BLaER1 (cell line): ENCODE measurements at regions not wholly inside any gene's neighbourhood (a gene's known extent, or its start where the extent isn't known, plus 50 kb on each side); places are given as distances from the start of the nearest gene placed in this dataset.
"Not testable (repeated sequence)": the region's sequence is repeated elsewhere in the genome, so short reads cannot be mapped to it uniquely, and the experiment has no call there.

Experiments used
- H3K27ac ChIP-seq: shearing (Covaris generic); formaldehyde crosslinking; 2 replicates; pipeline ENCODE4 v1.8.1; 2022
- H3K27me3 ChIP-seq: shearing (Covaris generic); formaldehyde crosslinking; 2 replicates; pipeline ENCODE4 v1.8.1; 2022
- H3K36me3 ChIP-seq: shearing (Covaris generic); formaldehyde crosslinking; 2 replicates; pipeline ENCODE4 v1.8.1; 2022
- H3K4me1 ChIP-seq: shearing (Covaris generic); formaldehyde crosslinking; 2 replicates; pipeline ENCODE4 v1.8.1; 2022
- H3K4me2 ChIP-seq: shearing (Covaris generic); formaldehyde crosslinking; 2 replicates; pipeline ENCODE4 v1.8.1; 2022
- H3K4me3 ChIP-seq: shearing (Covaris generic); formaldehyde crosslinking; 2 replicates; pipeline ENCODE4 v1.8.1; 2022
- H3K9ac ChIP-seq: shearing (Covaris generic); formaldehyde crosslinking; 2 replicates; pipeline ENCODE4 v1.8.1; 2022
- H3K9me3 ChIP-seq: shearing (Covaris generic); formaldehyde crosslinking; 2 replicates; pipeline ENCODE4 v1.8.1; 2022
- H4K20me1 ChIP-seq: shearing (Covaris generic); formaldehyde crosslinking; 2 replicates; pipeline ENCODE4 v1.8.1; 2022
- Cebpa-rat ChIP-seq: shearing (Covaris generic); IDR thresholded peaks from 2 replicates; pipeline ENCODE4 v1.8.1; 2022

GRCh38 chr2:184031402-184032147, 566.8 kb upstream of the ZNF804A start:
- no peak overlapping the region for H3K27ac ChIP-seq

GRCh38 chr2:184032983-184033382, 565.3 kb upstream of the ZNF804A start:
- Histone ChIP-seq H3K9ac (no peak overlapping the region), H3K27me3 (no peaks in the 10 kb centered on the region), H4K20me1 (no peaks in the 10 kb centered on the region), H3K4me3 (no peak overlapping the region), H3K27ac (no peak overlapping the region), H3K9me3 (no peaks in the 10 kb centered on the region), H3K36me3 (no peaks in the 10 kb centered on the region), H3K4me1 (no peaks in the 10 kb centered on the region), H3K4me2 (no peak overlapping the region)
- TF ChIP-seq Cebpa-rat, result no peak

More at GRCh38 chr2:184031402-184032147, 566.8 kb upstream of the ZNF804A start:
- Histone ChIP-seq H3K4me1 (no peaks in the 10 kb centered on the region), H3K4me3 (no peak overlapping the region), H3K4me2 (no peak overlapping the region), H3K9me3 (no peaks in the 10 kb centered on the region), H3K36me3 (no peaks in the 10 kb centered on the region), H3K9ac (no peak overlapping the region), H4K20me1 (no peaks in the 10 kb centered on the region), H3K27me3 (no peaks in the 10 kb centered on the region)
- TF ChIP-seq Cebpa-rat, result no peak

- no peak overlapping the region for H3K27ac ChIP-seq
- no peak overlapping the region for H3K4me3 ChIP-seq
- H3K4me1 ChIP-seq, result no peaks in the 10 kb centered on the region
- H3K4me2 ChIP-seq, result no peak overlapping the region
- no peaks in the 10 kb centered on the region for H3K36me3 ChIP-seq
- H3K9ac ChIP-seq, result no peak overlapping the region
- H3K27me3 ChIP-seq, result no peaks in the 10 kb centered on the region
- no peak for TF ChIP-seq Cebpa-rat
- no peaks in the 10 kb centered on the region for H3K9me3 ChIP-seq
- H4K20me1 ChIP-seq, result no peaks in the 10 kb centered on the region
Observed at GRCh38 chr2:184037273-184037672, 561.1 kb upstream of the ZNF804A start.

GRCh38 chr2:184039493-184039892, 558.8 kb upstream of the ZNF804A start:
- Histone ChIP-seq H3K27ac (no peak overlapping the region), H3K27me3 (no peaks in the 10 kb centered on the region), H4K20me1 (no peaks in the 10 kb centered on the region), H3K9ac (no peak overlapping the region), H3K9me3 (no peaks in the 10 kb centered on the region), H3K36me3 (no peaks in the 10 kb centered on the region), H3K4me3 (no peak overlapping the region), H3K4me2 (no peak overlapping the region), H3K4me1 (no peaks in the 10 kb centered on the region)
- TF ChIP-seq Cebpa-rat, result no peak

- Histone ChIP-seq H3K4me3 (no peak overlapping the region), H3K27me3 (no peaks in the 10 kb centered on the region), H4K20me1 (no peaks in the 10 kb centered on the region), H3K27ac (no peak overlapping the region), H3K9ac (no peak overlapping the region), H3K4me1 (no peaks in the 10 kb centered on the region), H3K36me3 (no peaks in the 10 kb centered on the region), H3K4me2 (no peak overlapping the region), H3K9me3 (no peaks in the 10 kb centered on the region)
- no peak for TF ChIP-seq Cebpa-rat
Observed at GRCh38 chr2:184040230-184040629, 558.1 kb upstream of the ZNF804A start.

- no peak overlapping the region for H3K9ac ChIP-seq
- H3K4me2 ChIP-seq, result no peak overlapping the region
- H3K4me3 ChIP-seq, result no peak overlapping the region
- no peaks in the 10 kb centered on the region for H3K27me3 ChIP-seq
- H3K9me3 ChIP-seq, result no peaks in the 10 kb centered on the region
- H3K4me1 ChIP-seq, result no peaks in the 10 kb centered on the region
- H3K36me3 ChIP-seq, result no peaks in the 10 kb centered on the region
- H3K27ac ChIP-seq, result no peak overlapping the region
- no peaks in the 10 kb centered on the region for H4K20me1 ChIP-seq
- TF ChIP-seq Cebpa-rat, result no peak
Observed at GRCh38 chr2:184041077-184041476, 557.3 kb upstream of the ZNF804A start.

- Histone ChIP-seq H3K27ac (no peak overlapping the region), H3K4me3 (no peak overlapping the region), H3K36me3 (no peaks in the 10 kb centered on the region), H3K27me3 (no peaks in the 10 kb centered on the region), H3K4me1 (no peaks in the 10 kb centered on the region), H3K4me2 (no peak overlapping the region), H3K9me3 (no peaks in the 10 kb centered on the region), H3K9ac (no peak overlapping the region), H4K20me1 (no peaks in the 10 kb centered on the region)
- TF ChIP-seq Cebpa-rat, result no peak
Observed at GRCh38 chr2:184041777-184042176, 556.6 kb upstream of the ZNF804A start.

GRCh38 chr2:184047536-184047935, 550.8 kb upstream of the ZNF804A start:
- Histone ChIP-seq H3K4me1 (no peaks in the 10 kb centered on the region), H3K36me3 (no peaks in the 10 kb centered on the region), H3K4me2 (no peak overlapping the region), H3K27me3 (no peaks in the 10 kb centered on the region), H3K9ac (no peak overlapping the region), H3K4me3 (no peak overlapping the region), H3K9me3 (no peaks in the 10 kb centered on the region), H4K20me1 (no peaks in the 10 kb centered on the region), H3K27ac (no peak overlapping the region)
- no peak for TF ChIP-seq Cebpa-rat

- Histone ChIP-seq H3K9ac (no peak overlapping the region), H3K27me3 (no peaks in the 10 kb centered on the region), H3K9me3 (no peaks in the 10 kb centered on the region), H4K20me1 (no peaks in the 10 kb centered on the region), H3K4me3 (no peak overlapping the region), H3K4me1 (no peaks in the 10 kb centered on the region), H3K36me3 (no peaks in the 10 kb centered on the region), H3K27ac (no peak overlapping the region), H3K4me2 (no peak overlapping the region)
- TF ChIP-seq Cebpa-rat, result no peak
Observed at GRCh38 chr2:184049566-184049965, 548.8 kb upstream of the ZNF804A start.

- TF ChIP-seq Cebpa-rat, result no peak
Observed at GRCh38 chr2:184053326-184053725, 545.0 kb upstream of the ZNF804A start.

GRCh38 chr2:184054419-184054818, 543.9 kb upstream of the ZNF804A start:
- H3K9ac ChIP-seq, H3K27me3 ChIP-seq, H3K4me1 ChIP-seq, H3K36me3 ChIP-seq, H3K4me3 ChIP-seq, H3K9me3 ChIP-seq, H3K4me2 ChIP-seq, H3K27ac ChIP-seq, H4K20me1 ChIP-seq: not testable (repeated sequence)

More at GRCh38 chr2:184053326-184053725, 545.0 kb upstream of the ZNF804A start:
- Histone ChIP-seq H3K4me3 (no peak overlapping the region), H3K4me2 (no peak overlapping the region), H3K9ac (no peak overlapping the region), H3K36me3 (no peaks in the 10 kb centered on the region), H3K27ac (no peak overlapping the region), H3K4me1 (no peaks in the 10 kb centered on the region), H3K27me3 (no peaks in the 10 kb centered on the region), H3K9me3 (no peaks in the 10 kb centered on the region), H4K20me1 (no peaks in the 10 kb centered on the region)
